AG04449 (cell line): ENCODE measurements at regions not wholly inside any gene's neighbourhood (a gene's known extent, or its start where the extent isn't known, plus 50 kb on each side); places are given as distances from the start of the nearest gene placed in this dataset.

ENCODE experiments used
- CTCF ChIA-PET: fragments of 350-600 bp; formaldehyde crosslinking; extraction: SDS; loops from one replicate; lab custom pipeline; 2021; ENCODE audit warnings: antibody characterized with exemption; lab: Yijun Ruan, JAX
- POLR2A ChIA-PET: fragments of 400-600, 350-600 bp; formaldehyde crosslinking; extraction: SDS; loops from one replicate; lab custom pipeline; 2020; ENCODE audit warnings: antibody characterized with exemption, inconsistent platforms; lab: Yijun Ruan, JAX
- DNase-seq: peaks from one replicate; pipeline ENCODE4 v3.0.0-alpha.2; 2010; ENCODE audit warnings: low read depth, low spot score
- H3K4me3 ChIP-seq: 2 replicates; pipeline ENCODE4 v1.5.1; 2011; ENCODE audit warnings: low read depth, mild to moderate bottlenecking, control low read depth, low read length
- TF ChIP-seq, protein P1 (sequence below): IDR thresholded peaks from one replicate; pipeline ENCODE4 v1.5.1; 2011; ENCODE audit warnings: mild to moderate bottlenecking, moderate library complexity, low read length, control low read depth, inconsistent platforms; ENCODE audit not compliant: insufficient read depth; ENCODE audit errors: missing control alignments

DNA sequence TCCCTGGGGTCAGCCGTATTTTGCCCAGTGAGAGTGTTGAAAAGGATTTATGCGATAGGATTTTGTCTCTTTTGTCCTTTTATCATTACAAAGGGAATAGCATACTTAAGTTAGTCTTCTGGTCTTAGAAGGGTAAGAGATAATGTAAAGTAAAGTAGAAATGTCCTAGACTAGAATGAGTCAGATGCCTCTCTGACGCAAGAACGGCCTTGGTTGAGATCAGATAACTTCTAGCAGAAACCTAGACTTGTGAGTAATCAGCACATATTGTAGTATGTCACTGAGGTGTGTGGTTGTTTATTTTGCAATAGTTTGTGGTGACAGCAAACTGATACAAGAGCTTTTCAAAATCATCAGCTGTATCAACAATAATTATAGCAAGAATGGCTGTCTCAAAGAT lies 866.1 kb downstream of the NSUN3 start:
- TF ChIP-seq, protein P1, sequence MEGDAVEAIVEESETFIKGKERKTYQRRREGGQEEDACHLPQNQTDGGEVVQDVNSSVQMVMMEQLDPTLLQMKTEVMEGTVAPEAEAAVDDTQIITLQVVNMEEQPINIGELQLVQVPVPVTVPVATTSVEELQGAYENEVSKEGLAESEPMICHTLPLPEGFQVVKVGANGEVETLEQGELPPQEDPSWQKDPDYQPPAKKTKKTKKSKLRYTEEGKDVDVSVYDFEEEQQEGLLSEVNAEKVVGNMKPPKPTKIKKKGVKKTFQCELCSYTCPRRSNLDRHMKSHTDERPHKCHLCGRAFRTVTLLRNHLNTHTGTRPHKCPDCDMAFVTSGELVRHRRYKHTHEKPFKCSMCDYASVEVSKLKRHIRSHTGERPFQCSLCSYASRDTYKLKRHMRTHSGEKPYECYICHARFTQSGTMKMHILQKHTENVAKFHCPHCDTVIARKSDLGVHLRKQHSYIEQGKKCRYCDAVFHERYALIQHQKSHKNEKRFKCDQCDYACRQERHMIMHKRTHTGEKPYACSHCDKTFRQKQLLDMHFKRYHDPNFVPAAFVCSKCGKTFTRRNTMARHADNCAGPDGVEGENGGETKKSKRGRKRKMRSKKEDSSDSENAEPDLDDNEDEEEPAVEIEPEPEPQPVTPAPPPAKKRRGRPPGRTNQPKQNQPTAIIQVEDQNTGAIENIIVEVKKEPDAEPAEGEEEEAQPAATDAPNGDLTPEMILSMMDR: no peak
- no peak for DNase-seq
- ChIA-PET CTCF (no interaction called here), POLR2A (no interaction called here)
- H3K4me3 ChIP-seq: no peak overlapping the region

DNA sequence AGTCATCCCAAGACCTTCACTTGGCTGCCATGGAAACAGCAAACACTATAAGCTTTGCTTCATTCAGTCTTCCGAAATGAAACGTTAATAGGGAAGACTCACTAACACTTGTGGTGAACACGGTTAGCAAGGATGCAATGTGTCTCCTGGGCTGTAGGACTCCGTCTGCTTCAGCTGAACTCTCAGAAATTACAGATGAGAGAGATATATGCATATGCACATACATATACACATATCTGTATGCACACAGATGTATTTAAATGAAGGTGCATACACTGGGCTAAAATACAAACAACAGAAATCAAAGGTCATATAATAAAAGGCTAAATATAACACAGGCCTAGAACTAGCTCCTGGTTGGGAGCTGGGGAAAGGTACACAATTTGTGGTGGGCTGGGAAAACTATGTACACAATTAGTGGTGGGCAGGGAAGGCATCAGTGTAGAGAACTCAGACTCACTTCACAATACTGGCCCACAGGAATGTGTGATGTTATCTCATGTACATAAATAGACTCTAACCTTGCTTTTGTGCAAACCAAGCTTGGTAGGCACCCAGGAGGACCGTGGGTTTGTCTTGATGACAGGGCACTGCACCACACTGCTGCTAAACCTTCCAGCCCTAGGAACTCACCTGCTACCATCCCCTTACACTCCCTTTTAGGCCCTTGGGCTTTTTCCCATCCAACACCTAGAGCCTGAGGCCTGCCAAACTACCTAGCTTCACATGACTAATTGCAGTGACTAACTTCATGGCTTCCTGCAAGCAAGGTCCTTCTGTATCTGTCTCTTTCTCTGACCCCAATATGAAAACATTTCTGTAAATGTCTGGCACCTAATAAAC lies 873.1 kb downstream of the NSUN3 start:
- DNase-seq: no peak
- H3K4me3 ChIP-seq: no peak overlapping the region
- POLR2A ChIA-PET: no interaction called here
- TF ChIP-seq, protein P1: no peak
- CTCF ChIA-PET: no interaction called here

DNA sequence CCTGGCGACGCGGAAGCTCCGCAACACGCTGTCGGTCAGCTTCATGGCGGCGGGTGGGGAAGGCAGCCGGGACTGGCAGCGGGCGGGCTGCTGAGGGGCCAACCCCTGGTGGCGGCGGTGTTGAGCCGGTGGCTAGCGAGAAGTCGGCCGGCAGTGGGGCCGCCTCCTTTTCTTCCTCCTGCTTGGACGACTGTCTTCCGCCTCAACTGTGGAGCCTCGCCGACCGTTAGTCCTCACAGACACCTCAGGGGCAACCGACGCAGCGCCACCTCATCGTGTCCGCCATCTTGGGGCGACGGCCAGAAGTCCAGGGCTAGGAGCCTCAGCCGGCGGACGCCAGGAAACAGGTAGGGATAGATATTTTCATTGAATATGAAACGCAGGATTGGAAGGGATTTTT lies 875.1 kb downstream of the NSUN3 start:
- no peak overlapping the region for H3K4me3 ChIP-seq
- TF ChIP-seq, protein P1: no peak
- ChIA-PET CTCF (no interaction called here), POLR2A (no interaction called here)
- no peak for DNase-seq

DNA sequence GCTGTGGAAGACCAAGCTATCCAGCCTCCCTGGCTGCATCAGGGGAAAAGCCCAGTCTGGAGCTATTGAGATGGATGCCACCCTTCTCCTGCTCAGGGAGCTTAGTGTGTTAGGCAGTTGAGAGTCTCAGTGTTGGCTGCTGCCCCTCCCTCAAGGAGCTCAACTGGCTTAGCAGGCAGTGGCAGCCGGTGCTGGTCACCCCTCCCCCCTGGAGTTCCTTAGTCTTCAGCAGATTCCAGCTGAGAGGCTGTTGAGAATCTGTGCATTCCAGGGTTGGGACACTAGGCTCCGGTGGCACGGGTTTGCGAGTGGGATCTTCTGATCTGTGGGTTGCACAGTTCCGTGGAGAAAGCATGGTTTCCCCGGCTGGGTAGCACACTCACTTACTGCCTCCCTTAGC lies 883.8 kb downstream of the NSUN3 start:
- no peak overlapping the region for H3K4me3 ChIP-seq
- TF ChIP-seq, protein P1: no peak
- ChIA-PET CTCF (no interaction called here), POLR2A (no interaction called here)
- DNase-seq: no peak

DNA sequence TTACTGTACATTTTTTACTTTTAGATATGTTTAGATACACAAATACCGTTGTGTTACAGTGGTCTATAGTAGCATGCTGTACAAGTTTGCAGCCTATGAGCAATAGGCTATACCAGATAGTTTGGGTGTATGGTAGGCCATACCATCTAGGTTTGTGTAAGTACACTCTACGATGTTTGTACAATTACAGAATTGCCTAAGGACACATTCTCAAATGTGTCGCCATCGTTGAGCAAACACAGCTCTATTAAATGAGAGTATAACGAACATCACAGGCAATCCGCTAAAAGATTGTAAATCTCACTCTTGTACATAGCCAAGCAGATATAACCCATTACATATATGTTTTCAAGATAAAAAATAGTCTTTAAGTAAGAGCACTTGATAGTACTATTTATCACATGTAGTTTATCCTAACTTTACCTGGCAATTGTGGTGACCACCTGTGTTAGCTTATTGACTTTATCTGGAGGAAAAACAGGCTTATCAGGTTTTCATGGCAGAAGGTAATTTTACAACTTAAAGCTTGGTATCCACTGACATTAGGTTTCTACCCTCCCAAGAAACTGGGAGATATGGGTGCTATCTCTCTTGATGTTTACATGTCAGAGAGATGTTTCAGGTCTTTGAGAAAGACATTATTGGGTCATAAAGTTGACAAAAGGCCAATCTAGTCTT lies 898.7 kb downstream of the NSUN3 start:
- CTCF ChIA-PET: no interaction called here
- DNase-seq: no peak
- POLR2A ChIA-PET: no interaction called here
- H3K4me3 ChIP-seq: no peak overlapping the region
- TF ChIP-seq, protein P1: no peak

DNA sequence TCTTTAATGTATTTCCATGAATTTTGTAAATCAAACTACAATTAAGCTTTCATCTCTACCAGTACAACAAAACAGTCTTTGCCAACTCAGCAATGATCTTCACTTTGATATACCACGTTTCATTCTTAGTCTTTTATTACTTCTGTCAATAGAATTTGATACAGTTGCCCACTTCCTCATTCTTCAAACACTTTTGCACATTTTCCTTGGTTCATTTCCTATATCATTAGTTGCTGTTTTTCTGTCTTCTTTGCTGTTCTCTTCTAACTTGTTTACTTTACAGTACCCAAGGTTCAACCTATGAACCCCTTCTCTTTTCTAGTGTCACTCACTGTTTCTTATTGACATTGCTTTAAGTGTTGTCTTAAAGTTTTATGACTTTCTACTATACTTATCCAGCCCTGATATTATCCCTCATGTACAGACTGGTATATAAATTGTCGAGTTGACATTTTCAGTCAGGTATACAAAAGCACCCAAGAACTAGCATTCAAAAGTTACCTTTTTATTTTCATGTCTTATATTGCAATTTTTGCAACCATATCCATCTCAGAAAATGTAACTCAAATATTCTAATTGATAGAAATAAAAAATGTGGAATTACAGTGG lies 903.1 kb downstream of the NSUN3 start:
- ChIA-PET CTCF (no interaction called here), POLR2A (no interaction called here)
- TF ChIP-seq, protein P1: no peak
- H3K4me3 ChIP-seq: no peak overlapping the region
- DNase-seq: no peak
